ENCODE measurements at regions not wholly inside any gene's neighbourhood (a gene's known extent, or its start where the extent isn't known, plus 50 kb on each side); places are given as distances from the start of the nearest gene placed in this dataset.
"Not testable (repeated sequence)": the region's sequence is repeated elsewhere in the genome, so short reads cannot be mapped to it uniquely, and the experiment has no call there.

DNA sequence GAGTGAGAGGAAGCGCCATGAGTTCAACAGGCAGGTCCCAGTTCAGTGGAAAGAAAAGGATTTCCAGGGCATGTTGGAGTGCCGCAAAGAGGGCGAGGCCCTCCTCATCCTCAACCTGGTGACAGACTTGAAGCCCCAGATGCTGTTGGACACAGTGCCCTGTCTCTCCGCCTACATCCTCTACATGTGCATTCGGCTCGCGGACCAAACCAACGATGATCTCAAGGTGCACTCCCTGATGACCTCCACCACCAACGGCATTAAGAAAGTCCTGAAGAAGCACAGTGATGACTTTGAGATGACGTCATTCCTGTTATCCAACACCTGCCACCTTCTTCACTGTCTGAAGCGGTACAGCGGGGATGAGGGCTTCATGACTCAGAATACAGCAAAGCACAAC lies 1667.4 kb downstream of the SPATA31A7 start:
- TF ChIP-seq, protein P1, sequence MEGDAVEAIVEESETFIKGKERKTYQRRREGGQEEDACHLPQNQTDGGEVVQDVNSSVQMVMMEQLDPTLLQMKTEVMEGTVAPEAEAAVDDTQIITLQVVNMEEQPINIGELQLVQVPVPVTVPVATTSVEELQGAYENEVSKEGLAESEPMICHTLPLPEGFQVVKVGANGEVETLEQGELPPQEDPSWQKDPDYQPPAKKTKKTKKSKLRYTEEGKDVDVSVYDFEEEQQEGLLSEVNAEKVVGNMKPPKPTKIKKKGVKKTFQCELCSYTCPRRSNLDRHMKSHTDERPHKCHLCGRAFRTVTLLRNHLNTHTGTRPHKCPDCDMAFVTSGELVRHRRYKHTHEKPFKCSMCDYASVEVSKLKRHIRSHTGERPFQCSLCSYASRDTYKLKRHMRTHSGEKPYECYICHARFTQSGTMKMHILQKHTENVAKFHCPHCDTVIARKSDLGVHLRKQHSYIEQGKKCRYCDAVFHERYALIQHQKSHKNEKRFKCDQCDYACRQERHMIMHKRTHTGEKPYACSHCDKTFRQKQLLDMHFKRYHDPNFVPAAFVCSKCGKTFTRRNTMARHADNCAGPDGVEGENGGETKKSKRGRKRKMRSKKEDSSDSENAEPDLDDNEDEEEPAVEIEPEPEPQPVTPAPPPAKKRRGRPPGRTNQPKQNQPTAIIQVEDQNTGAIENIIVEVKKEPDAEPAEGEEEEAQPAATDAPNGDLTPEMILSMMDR (conservative IDR thresholded peaks at IDR 0.05; ENCODE audit: low read depth in 2 of 2) = not testable (repeated sequence)
- TF ChIP-seq EZH2 (IDR thresholded peaks at IDR 0.05; ENCODE audit: low read depth, unreplicated experiment); STAT1 (IDR thresholded peaks at IDR 0.05; ENCODE audit: unreplicated experiment); POLR2AphosphoS5 (IDR thresholded peaks at IDR 0.05; ENCODE audit: low read depth); EZH2phosphoT487 (IDR thresholded peaks at IDR 0.05; ENCODE audit: unreplicated experiment); ZNF114 (CRISPR knock-in tag; IDR thresholded peaks at IDR 0.05): not testable (repeated sequence)
- TF ChIP-seq, protein P2, sequence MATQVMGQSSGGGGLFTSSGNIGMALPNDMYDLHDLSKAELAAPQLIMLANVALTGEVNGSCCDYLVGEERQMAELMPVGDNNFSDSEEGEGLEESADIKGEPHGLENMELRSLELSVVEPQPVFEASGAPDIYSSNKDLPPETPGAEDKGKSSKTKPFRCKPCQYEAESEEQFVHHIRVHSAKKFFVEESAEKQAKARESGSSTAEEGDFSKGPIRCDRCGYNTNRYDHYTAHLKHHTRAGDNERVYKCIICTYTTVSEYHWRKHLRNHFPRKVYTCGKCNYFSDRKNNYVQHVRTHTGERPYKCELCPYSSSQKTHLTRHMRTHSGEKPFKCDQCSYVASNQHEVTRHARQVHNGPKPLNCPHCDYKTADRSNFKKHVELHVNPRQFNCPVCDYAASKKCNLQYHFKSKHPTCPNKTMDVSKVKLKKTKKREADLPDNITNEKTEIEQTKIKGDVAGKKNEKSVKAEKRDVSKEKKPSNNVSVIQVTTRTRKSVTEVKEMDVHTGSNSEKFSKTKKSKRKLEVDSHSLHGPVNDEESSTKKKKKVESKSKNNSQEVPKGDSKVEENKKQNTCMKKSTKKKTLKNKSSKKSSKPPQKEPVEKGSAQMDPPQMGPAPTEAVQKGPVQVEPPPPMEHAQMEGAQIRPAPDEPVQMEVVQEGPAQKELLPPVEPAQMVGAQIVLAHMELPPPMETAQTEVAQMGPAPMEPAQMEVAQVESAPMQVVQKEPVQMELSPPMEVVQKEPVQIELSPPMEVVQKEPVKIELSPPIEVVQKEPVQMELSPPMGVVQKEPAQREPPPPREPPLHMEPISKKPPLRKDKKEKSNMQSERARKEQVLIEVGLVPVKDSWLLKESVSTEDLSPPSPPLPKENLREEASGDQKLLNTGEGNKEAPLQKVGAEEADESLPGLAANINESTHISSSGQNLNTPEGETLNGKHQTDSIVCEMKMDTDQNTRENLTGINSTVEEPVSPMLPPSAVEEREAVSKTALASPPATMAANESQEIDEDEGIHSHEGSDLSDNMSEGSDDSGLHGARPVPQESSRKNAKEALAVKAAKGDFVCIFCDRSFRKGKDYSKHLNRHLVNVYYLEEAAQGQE (IDR thresholded peaks at IDR 0.05; ENCODE audit: unreplicated experiment) = not testable (repeated sequence)
